GM21381 (cell line): ENCODE measurements at regions not wholly inside any gene's neighbourhood (a gene's known extent, or its start where the extent isn't known, plus 50 kb on each side); places are given as distances from the start of the nearest gene placed in this dataset.

Source experiments
- ATAC-seq: cut with Tn5 transposase; IDR thresholded peaks from one replicate; pipeline ENCODE4 v1.9.1; 2021; ENCODE audit warnings: mild to moderate bottlenecking, moderate library complexity; ENCODE audit not compliant: unreplicated experiment

- no peak for ATAC-seq
Measured at GRCh38 chr2:6236317-6236716, 544.1 kb downstream of the SOX11 start.

- ATAC-seq = no peak
Measured at GRCh38 chr2:6237039-6237660, 545.0 kb downstream of the SOX11 start.

GRCh38 chr2:6249557-6249956 lies 557.4 kb downstream of the SOX11 start:
- no peak for ATAC-seq

- ATAC-seq = no peak
Measured at GRCh38 chr2:6254441-6254840, 562.3 kb downstream of the SOX11 start.

GRCh38 chr2:6264198-6264597 lies 572.0 kb downstream of the SOX11 start:
- no peak for ATAC-seq

- ATAC-seq = no peak
Measured at GRCh38 chr2:6281524-6281923, 584.2 kb downstream of the CMPK2 start.

GRCh38 chr2:6283259-6283658 lies 582.4 kb downstream of the CMPK2 start:
- ATAC-seq = no peak

GRCh38 chr2:6287406-6287805 lies 578.3 kb downstream of the CMPK2 start:
- ATAC-seq = no peak

GRCh38 chr2:6288791-6289190 lies 576.9 kb downstream of the CMPK2 start:
- no peak for ATAC-seq

GRCh38 chr2:6290217-6291015 lies 575.3 kb downstream of the CMPK2 start:
- no peak for ATAC-seq

GRCh38 chr2:6294791-6295190 lies 570.9 kb downstream of the CMPK2 start:
- no peak for ATAC-seq

GRCh38 chr2:6297238-6297637 lies 568.5 kb downstream of the CMPK2 start:
- no peak for ATAC-seq

- no peak for ATAC-seq
Measured at GRCh38 chr2:6301426-6301825, 564.3 kb downstream of the CMPK2 start.

GRCh38 chr2:6308986-6309385 lies 556.7 kb downstream of the CMPK2 start:
- no peak for ATAC-seq

GRCh38 chr2:6309415-6310255 lies 556.1 kb downstream of the CMPK2 start:
- no peak for ATAC-seq

GRCh38 chr2:6310256-6311215 lies 555.2 kb downstream of the CMPK2 start:
- ATAC-seq = no peak

- no peak for ATAC-seq
Measured at GRCh38 chr2:6312367-6312766, 553.3 kb downstream of the CMPK2 start.

- ATAC-seq = no peak
Measured at GRCh38 chr2:6314218-6314960, 551.3 kb downstream of the CMPK2 start.

- no peak for ATAC-seq
Measured at GRCh38 chr2:6325616-6326015, 540.1 kb downstream of the CMPK2 start.

GRCh38 chr2:6326958-6327357 lies 538.7 kb downstream of the CMPK2 start:
- no peak for ATAC-seq
